NT2/D1 (cell line): ENCODE measurements at regions not wholly inside any gene's neighbourhood (a gene's known extent, or its start where the extent isn't known, plus 50 kb on each side); places are given as distances from the start of the nearest gene placed in this dataset.

Experiments
- DNase-seq: peaks from one replicate; pipeline ENCODE4 v3.0.0-alpha.2; 2011; ENCODE audit warnings: low read depth, low spot score
- H3K27me3 ChIP-seq: 2 replicates; pipeline ENCODE4 v1.6.0; 2011; ENCODE audit warnings: mild to moderate bottlenecking; ENCODE audit not compliant: insufficient read length, insufficient read depth
- H3K36me3 ChIP-seq: 2 replicates; pipeline ENCODE4 v1.6.1; 2011; ENCODE audit warnings: mild to moderate bottlenecking, low read length, mixed read lengths; ENCODE audit not compliant: insufficient read depth, insufficient read length
- H3K4me1 ChIP-seq: 2 replicates; pipeline ENCODE4 v1.5.1; 2011; ENCODE audit not compliant: insufficient read depth, insufficient read length
- H3K4me3 ChIP-seq: 2 replicates; pipeline ENCODE4 v1.5.1; 2011; ENCODE audit warnings: low read depth; ENCODE audit not compliant: insufficient read length
- H3K9ac ChIP-seq: 2 replicates; pipeline ENCODE4 v1.6.0; 2011; ENCODE audit warnings: low read depth; ENCODE audit not compliant: insufficient read length
- H3K9me3 ChIP-seq: 2 replicates; pipeline ENCODE4 v1.5.1; 2011; ENCODE audit warnings: mild to moderate bottlenecking, low read length; ENCODE audit not compliant: insufficient read depth
- SUZ12 ChIP-seq: IDR thresholded peaks from 2 replicates; pipeline ENCODE4 v1.6.1; 2011; ENCODE audit not compliant: insufficient read length, insufficient read depth; ENCODE audit errors: extremely low read depth
- YY1 ChIP-seq: IDR thresholded peaks from 2 replicates; pipeline ENCODE4 v1.6.1; 2011; ENCODE audit not compliant: insufficient read length, insufficient read depth
- ZNF274 ChIP-seq: IDR thresholded peaks from 2 replicates; pipeline ENCODE4 v1.6.1; 2011; ENCODE audit warnings: mild to moderate bottlenecking, low read depth, low read length

GRCh38 chr13:72399351-72399750 is 328.1 kb downstream of the MZT1 start:
- Histone ChIP-seq H3K4me1 (no peaks in the 10 kb centered on the region), H3K9me3 (no peaks in the 10 kb centered on the region), H3K27me3 (no peaks in the 10 kb centered on the region), H3K36me3 (no peaks in the 10 kb centered on the region), H3K9ac (no peak overlapping the region), H3K4me3 (no peak overlapping the region)
- DNase-seq = no peak
- TF ChIP-seq YY1 (no peak), ZNF274 (no peak), SUZ12 (no peak)

- H3K27me3 ChIP-seq = no peaks in the 10 kb centered on the region
- no peaks in the 10 kb centered on the region for H3K36me3 ChIP-seq
- TF ChIP-seq SUZ12 (no peak), YY1 (no peak), ZNF274 (no peak)
- no peak for DNase-seq
- H3K9me3 ChIP-seq = no peaks in the 10 kb centered on the region
- H3K4me3 ChIP-seq = no peak overlapping the region
- H3K9ac ChIP-seq = no peak overlapping the region
- no peaks in the 10 kb centered on the region for H3K4me1 ChIP-seq
Observed at GRCh38 chr13:72397265-72397664, 330.2 kb downstream of the MZT1 start.

DNA sequence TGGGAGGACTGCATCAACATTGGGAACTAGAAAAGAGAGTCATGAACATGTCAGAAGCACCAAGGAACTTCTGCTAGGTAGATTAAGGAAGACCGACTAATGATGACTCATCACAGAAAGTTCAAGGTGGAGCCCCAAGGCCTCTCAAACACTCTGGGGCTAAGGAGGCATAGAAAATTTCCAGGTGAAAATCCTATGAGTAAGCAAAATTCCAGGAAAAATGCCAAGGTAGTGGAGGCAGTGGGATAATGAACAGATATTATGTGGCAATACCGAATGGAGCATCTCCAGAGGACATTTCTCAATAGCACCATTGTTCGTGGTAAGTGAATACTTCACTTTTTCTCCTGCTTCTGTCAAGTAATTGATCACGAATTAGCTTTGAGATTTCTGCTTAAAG is 336.5 kb downstream of the MZT1 start:
- Histone ChIP-seq H3K4me1 (no peaks in the 10 kb centered on the region), H3K36me3 (no peaks in the 10 kb centered on the region), H3K27me3 (no peaks in the 10 kb centered on the region), H3K4me3 (no peak overlapping the region), H3K9ac (no peak overlapping the region), H3K9me3 (no peaks in the 10 kb centered on the region)
- TF ChIP-seq YY1 = no peak
- no peak for TF ChIP-seq ZNF274
- TF ChIP-seq SUZ12 = no peak
- no peak for DNase-seq

DNA sequence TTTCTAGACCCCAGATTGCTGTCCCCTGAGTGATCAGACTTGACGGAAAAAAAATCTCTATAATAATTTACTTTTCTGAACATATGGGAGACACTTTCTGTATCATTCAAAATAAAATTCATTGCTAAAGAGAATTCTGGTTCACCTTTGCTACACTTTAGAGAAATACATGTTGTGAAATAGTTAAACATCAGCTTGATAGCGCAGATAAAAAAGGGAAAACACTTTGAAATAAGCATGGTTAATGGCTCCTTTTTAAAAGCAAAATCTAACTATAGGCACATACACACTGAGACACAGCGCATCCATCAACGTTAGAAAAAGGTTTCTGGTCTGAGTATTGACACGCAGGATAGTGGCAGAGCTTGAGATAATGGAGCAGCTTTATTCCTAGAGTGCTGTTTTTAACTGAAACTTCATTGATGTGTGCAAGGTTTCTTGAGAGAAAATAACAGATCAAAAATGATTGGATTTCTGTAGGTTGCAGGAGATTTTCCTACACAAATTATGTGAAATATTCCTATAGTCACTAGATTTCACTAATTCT is 341.2 kb downstream of the MZT1 start:
- Histone ChIP-seq H3K9me3 (no peaks in the 10 kb centered on the region), H3K36me3 (no peaks in the 10 kb centered on the region), H3K9ac (no peak overlapping the region), H3K27me3 (no peaks in the 10 kb centered on the region), H3K4me3 (no peak overlapping the region), H3K4me1 (no peaks in the 10 kb centered on the region)
- TF ChIP-seq SUZ12 = no peak
- no peak for TF ChIP-seq ZNF274
- DNase-seq = no peak

DNA sequence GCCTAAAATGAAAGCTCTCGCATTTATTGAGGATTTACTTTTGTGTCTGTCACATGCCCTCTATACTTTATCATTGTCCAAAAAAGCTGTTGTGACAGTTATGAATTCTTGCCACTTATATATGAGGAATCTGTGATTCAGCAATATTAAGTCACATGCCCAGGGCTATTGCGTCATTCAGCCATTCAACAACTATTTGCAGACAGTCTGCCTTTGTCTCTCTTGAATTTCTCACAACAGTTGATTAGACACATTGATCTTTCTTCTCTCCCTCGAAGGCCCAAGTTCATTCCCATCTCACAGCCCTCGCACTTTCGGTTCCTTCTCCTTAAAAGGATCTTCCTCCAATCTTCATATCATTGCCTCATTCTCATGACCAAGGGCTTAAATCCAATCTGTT is 342.6 kb downstream of the MZT1 start:
- Histone ChIP-seq H3K9ac (no peak overlapping the region), H3K4me3 (no peak overlapping the region), H3K36me3 (no peaks in the 10 kb centered on the region), H3K4me1 (no peaks in the 10 kb centered on the region), H3K27me3 (no peaks in the 10 kb centered on the region), H3K9me3 (no peaks in the 10 kb centered on the region)
- TF ChIP-seq SUZ12 (no peak), YY1 (no peak), ZNF274 (no peak)
- no peak for DNase-seq

DNA sequence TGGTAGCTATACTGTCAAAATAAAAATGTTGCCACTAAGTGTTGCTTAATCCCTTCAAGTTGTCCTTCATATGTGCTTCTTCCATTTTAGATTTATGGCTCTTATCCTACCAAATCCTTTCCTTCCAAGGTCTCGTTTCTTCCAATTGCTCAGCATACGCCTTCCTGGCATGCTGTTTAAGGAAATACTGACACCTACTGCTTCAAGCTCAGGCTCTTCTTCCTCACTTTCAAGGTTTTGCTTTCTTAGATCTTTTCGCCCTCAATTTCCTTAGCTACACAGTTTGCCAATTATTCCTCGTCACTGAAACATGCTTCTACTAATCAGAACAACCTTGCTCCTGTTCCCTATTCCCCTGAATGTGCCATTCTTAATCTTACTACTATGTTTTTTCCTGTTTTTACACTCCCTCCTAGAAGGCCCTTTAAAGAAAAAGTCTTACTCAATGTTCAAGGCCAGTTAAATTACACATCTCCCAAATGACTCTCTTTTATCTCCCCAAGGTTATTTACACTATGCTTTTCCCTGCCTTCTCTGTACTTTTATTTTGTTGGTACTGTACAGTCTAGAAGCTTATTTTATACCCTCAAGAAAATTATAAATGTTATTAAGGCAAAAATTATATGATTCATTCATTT is 343.1 kb downstream of the MZT1 start:
- TF ChIP-seq YY1 = no peak
- TF ChIP-seq ZNF274 = no peak
- TF ChIP-seq SUZ12 = no peak
- Histone ChIP-seq H3K36me3 (no peaks in the 10 kb centered on the region), H3K9ac (no peak overlapping the region), H3K4me3 (no peak overlapping the region), H3K27me3 (no peaks in the 10 kb centered on the region), H3K9me3 (no peaks in the 10 kb centered on the region), H3K4me1 (no peaks in the 10 kb centered on the region)
- DNase-seq = no peak

DNA sequence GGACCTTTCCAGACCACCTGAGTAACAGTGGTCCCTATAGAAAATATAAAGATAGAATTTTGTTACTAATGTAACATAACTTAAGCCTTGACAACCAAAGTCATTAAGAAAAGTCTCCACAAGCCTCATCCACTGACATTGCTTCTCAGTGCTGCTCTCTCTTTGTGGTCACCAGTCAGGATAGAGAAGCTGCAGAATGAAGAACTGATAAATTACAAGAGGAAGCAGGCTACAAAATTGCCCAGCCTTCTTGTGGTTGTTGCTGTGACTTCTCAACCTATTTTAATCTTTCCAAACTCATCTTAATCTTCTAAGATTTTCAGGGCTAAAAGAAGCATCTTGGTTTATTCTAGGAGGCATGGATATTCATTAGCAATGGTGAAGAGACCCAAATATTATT is 343.8 kb downstream of the MZT1 start:
- H3K4me1 ChIP-seq = no peaks in the 10 kb centered on the region
- H3K4me3 ChIP-seq = no peak overlapping the region
- no peaks in the 10 kb centered on the region for H3K27me3 ChIP-seq
- no peak for TF ChIP-seq YY1
- TF ChIP-seq ZNF274 = no peak
- TF ChIP-seq SUZ12 = no peak
- H3K36me3 ChIP-seq = no peaks in the 10 kb centered on the region
- no peaks in the 10 kb centered on the region for H3K9me3 ChIP-seq
- no peak for DNase-seq
- H3K9ac ChIP-seq = no peak overlapping the region

GRCh38 chr13:72379581-72379980 is 347.8 kb downstream of the MZT1 start:
- no peak overlapping the region for H3K9ac ChIP-seq
- H3K4me3 ChIP-seq = no peak overlapping the region
- H3K9me3 ChIP-seq = no peaks in the 10 kb centered on the region
- no peak for DNase-seq
- TF ChIP-seq ZNF274 (no peak), YY1 (no peak), SUZ12 (no peak)
- no peaks in the 10 kb centered on the region for H3K27me3 ChIP-seq
- no peaks in the 10 kb centered on the region for H3K4me1 ChIP-seq
- no peaks in the 10 kb centered on the region for H3K36me3 ChIP-seq
